NCI-H2107 treated with DMSO at 0.1 percent for 48 hours (cell line): ENCODE measurements at regions not wholly inside any gene's neighbourhood (a gene's known extent, or its start where the extent isn't known, plus 50 kb on each side); places are given as distances from the start of the nearest gene placed in this dataset.

Source experiments
- DNase-seq: peaks from one replicate; lab custom pipeline; 2025; ENCODE audit not compliant: unreplicated experiment; lab: John Stamatoyannopoulos, UW

GRCh38 chr15:96565266-96565665 lies 234.8 kb downstream of the NR2F2 start:
- no peak for DNase-seq

GRCh38 chr15:96574782-96575181 lies 244.3 kb downstream of the NR2F2 start:
- no peak for DNase-seq

GRCh38 chr15:96576596-96576995 lies 246.1 kb downstream of the NR2F2 start:
- no peak for DNase-seq

- DNase-seq = no peak
These were observed 247.9 kb downstream of the NR2F2 start for GRCh38 chr15:96578393-96578792.

GRCh38 chr15:96581371-96581770 lies 250.9 kb downstream of the NR2F2 start:
- DNase-seq = no peak

GRCh38 chr15:96582473-96582872 lies 252.0 kb downstream of the NR2F2 start:
- DNase-seq = no peak

- no peak for DNase-seq
These were observed 253.2 kb downstream of the NR2F2 start for GRCh38 chr15:96583671-96584070.

- DNase-seq = no peak
These were observed 255.2 kb downstream of the NR2F2 start for GRCh38 chr15:96585484-96586386.

GRCh38 chr15:96586901-96587300 lies 256.4 kb downstream of the NR2F2 start:
- DNase-seq = no peak

GRCh38 chr15:96589864-96590263 lies 259.4 kb downstream of the NR2F2 start:
- no peak for DNase-seq

- DNase-seq = peak; percentile 26
These were observed 263.2 kb downstream of the NR2F2 start for GRCh38 chr15:96593735-96594134.

- DNase-seq = no peak
These were observed 265.5 kb downstream of the NR2F2 start for GRCh38 chr15:96595951-96596350.

GRCh38 chr15:96598514-96598913 lies 268.0 kb downstream of the NR2F2 start:
- DNase-seq = no peak

- DNase-seq = no peak
These were observed 268.8 kb downstream of the NR2F2 start for GRCh38 chr15:96599268-96599667.

- no peak for DNase-seq
These were observed 269.9 kb downstream of the NR2F2 start for GRCh38 chr15:96600350-96600749.

- DNase-seq = no peak
These were observed 276.1 kb downstream of the NR2F2 start for GRCh38 chr15:96606617-96607016.

- DNase-seq = no peak
These were observed 280.3 kb downstream of the NR2F2 start for GRCh38 chr15:96610757-96611156.

- DNase-seq = no peak
These were observed 282.4 kb downstream of the NR2F2 start for GRCh38 chr15:96612917-96613316.

- no peak for DNase-seq
These were observed 288.7 kb downstream of the NR2F2 start for GRCh38 chr15:96619174-96619573.

- no peak for DNase-seq
These were observed 292.2 kb downstream of the NR2F2 start for GRCh38 chr15:96622714-96623113.

- no peak for DNase-seq
These were observed 294.8 kb downstream of the NR2F2 start for GRCh38 chr15:96625256-96625655.

- DNase-seq = no peak
These were observed 296.6 kb downstream of the NR2F2 start for GRCh38 chr15:96627031-96627568.

GRCh38 chr15:96629511-96629910 lies 299.0 kb downstream of the NR2F2 start:
- no peak for DNase-seq
